IgD-negative memory B cell (primary cell): ENCODE measurements at regions not wholly inside any gene's neighbourhood (a gene's known extent, or its start where the extent isn't known, plus 50 kb on each side); places are given as distances from the start of the nearest gene placed in this dataset.

Experiments
- H3K27ac Mint-ChIP-seq, 3 donors: one replicate each; pipeline ENCODE4 v1.8.0; 2020 to 2022; ENCODE audit warnings: mild to moderate bottlenecking in 3 of 3, mixed read lengths in 3 of 3, moderate library complexity in 1 of 3
- H3K27me3 Mint-ChIP-seq: one replicate; pipeline ENCODE4 v1.8.0; 2021; ENCODE audit warnings: mixed read lengths
- H3K36me3 Mint-ChIP-seq: one replicate; pipeline ENCODE4 v1.8.0; 2020; ENCODE audit warnings: mild to moderate bottlenecking, mixed read lengths
- H3K4me1 Mint-ChIP-seq, 3 donors: one replicate each; pipeline ENCODE4 v1.8.0; 2020 to 2022; ENCODE audit warnings: mixed read lengths in 3 of 3, mild to moderate bottlenecking in 1 of 3
- H3K4me3 Mint-ChIP-seq, 4 donors: one replicate each; pipeline ENCODE4 v1.8.0; 2020 to 2022; ENCODE audit warnings: mild to moderate bottlenecking in 4 of 4, mixed read lengths in 4 of 4, moderate library complexity in 3 of 4
- H3K9me3 Mint-ChIP-seq, 3 donors: one replicate each; pipeline ENCODE4 v1.8.0; 2020 to 2021; ENCODE audit warnings: mixed read lengths in 3 of 3, mild to moderate bottlenecking in 1 of 3

DNA sequence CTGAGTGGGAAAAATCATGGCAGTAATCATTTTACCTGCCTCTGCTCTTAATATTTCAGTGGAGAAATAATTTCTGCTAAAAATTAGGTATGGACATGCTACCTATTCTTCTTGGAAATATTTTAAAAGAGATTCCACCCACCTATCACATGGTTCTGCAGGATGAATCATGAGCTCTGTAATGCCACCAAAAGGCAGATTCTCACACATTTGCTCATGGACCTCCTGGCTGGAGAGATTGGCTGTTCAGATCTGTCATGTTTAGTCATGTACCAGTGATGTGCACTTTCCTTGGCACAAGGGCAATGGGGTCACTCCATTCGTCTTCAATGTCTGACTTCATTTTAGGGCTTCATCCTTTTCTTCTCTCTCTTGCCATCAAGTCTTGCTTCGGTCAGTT is 101.8 kb upstream of the MBNL2 start:
- Mint-ChIP-seq H3K27ac (no peak overlapping the region), H3K36me3 (no peaks in the 10 kb centered on the region), H3K27me3 (peaks cover 20% of the 10 kb centered on the region), H3K4me1 (no peaks in the 10 kb centered on the region), H3K9me3 (peaks cover 0 to 2% (median 0%) of the 10 kb centered on the region in 3 donors), H3K4me3 (no peak overlapping the region)

DNA sequence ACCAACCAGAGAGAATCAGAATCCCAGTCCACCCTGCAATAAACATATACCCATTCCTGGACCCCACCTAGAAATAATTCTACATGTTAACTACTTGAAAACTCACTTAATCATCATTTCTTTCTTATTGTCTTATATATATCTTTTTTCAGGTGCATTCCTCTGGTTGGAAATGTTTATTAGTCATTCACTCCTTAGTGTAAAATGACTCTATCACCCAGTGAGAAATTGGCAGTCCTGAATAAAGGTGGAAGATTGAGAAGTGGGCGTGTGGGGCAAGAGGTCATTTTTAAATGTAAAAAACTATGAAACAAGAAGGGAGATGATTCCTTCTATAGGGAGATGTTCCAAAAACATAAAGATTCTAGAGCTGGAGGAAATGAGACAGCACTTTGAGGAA is 101.2 kb upstream of the MBNL2 start:
- Mint-ChIP-seq H3K9me3 (peaks cover 0 to 2% (median 0%) of the 10 kb centered on the region in 3 donors), H3K27me3 (peaks cover 19% of the 10 kb centered on the region)

DNA sequence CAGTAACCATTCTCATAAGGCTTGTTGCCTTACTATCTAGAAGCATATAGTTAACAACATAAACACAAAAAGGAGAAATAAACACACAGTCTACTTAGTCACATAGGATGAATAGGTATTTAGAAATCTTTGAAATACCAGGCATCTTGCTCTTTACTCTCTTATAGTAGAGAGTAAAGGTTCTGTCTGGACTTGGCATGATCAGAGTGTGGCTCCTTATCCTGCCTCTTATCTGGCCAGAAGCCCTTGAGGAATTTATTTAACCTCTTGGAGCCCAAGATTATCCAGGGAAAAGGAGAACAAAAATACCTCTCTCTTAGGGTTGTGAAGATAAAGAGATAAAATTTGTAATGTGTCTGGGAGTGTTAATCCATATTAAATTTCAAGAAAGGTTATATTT is 100.2 kb upstream of the MBNL2 start:
- Mint-ChIP-seq H3K9me3 (peaks cover 0 to 2% (median 0%) of the 10 kb centered on the region in 3 donors), H3K27me3 (peaks cover 19% of the 10 kb centered on the region), H3K4me3 (no peak overlapping the region), H3K27ac (no peak overlapping the region), H3K4me1 (peaks cover 0 to 3% (median 0%) of the 10 kb centered on the region in 3 donors), H3K36me3 (no peaks in the 10 kb centered on the region)

More for the DNA sequence above, 101.2 kb upstream of the MBNL2 start:
- no peaks in the 10 kb centered on the region for H3K36me3 Mint-ChIP-seq
- peaks cover 0 to 1% (median 0%) of the 10 kb centered on the region in 3 donors for H3K4me1 Mint-ChIP-seq
- H3K4me3 Mint-ChIP-seq: no peak overlapping the region
- H3K27ac Mint-ChIP-seq: no peak overlapping the region

DNA sequence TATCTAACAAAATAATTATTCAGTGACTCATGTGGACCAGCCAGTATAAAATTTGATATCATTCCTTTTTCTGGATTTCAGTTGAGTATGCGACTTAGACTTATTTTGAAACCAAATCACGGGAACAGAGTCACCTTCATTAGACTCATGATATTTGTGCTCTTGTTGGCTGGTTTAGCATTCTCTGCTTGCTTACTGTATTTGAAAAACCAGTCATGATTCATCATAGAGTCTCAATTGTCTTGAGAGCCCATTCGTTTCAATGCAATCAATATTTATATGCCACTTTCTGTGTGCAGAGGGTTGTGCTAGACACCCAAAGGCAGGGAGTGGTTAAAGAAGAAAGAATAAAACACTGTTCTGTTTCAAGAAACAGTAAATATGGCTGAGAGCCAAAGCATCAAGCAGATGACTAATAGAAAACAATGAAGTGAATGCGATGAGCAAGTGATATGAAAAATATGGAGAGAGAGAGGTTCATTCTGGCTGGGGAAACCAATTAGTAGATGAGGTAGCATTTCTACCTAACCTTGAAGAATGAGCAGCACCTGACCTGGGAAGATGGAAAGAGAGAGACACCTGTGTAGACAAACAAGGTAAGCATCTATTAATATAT is 99.6 kb upstream of the MBNL2 start:
- peaks cover 0 to 2% (median 0%) of the 10 kb centered on the region in 3 donors for H3K9me3 Mint-ChIP-seq
- no peak overlapping the region for H3K4me3 Mint-ChIP-seq
- H3K36me3 Mint-ChIP-seq: no peaks in the 10 kb centered on the region
- peaks cover 0 to 3% (median 0%) of the 10 kb centered on the region in 3 donors for H3K4me1 Mint-ChIP-seq
- H3K27ac Mint-ChIP-seq: no peak overlapping the region
- peaks cover 19% of the 10 kb centered on the region for H3K27me3 Mint-ChIP-seq

DNA sequence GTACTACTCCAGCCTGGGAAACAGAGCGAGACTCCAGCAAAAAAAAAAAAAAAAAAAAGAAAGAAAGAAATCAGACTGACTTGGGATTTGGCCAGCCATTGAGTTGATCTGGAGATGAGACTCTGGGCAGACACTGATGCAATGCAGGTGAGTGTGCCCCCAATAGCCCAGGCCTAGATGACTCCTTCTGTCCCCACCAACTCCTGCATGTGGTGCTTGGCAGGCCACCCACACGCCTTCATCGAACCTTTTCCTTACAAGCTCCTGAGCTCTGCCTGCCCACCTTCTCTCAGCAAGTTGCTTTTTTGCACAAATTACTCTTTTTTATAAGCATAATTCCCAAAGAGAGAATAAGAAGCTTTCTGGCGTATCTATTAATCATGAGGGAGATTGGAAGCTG is 97.9 kb upstream of the MBNL2 start:
- H3K4me1 Mint-ChIP-seq: peaks cover 0 to 3% (median 0%) of the 10 kb centered on the region in 3 donors
- no peak overlapping the region for H3K27ac Mint-ChIP-seq
- no peak overlapping the region for H3K4me3 Mint-ChIP-seq
- no peaks in the 10 kb centered on the region for H3K36me3 Mint-ChIP-seq
- peaks cover 0 to 2% (median 0%) of the 10 kb centered on the region in 3 donors for H3K9me3 Mint-ChIP-seq
- H3K27me3 Mint-ChIP-seq: peaks cover 17% of the 10 kb centered on the region

DNA sequence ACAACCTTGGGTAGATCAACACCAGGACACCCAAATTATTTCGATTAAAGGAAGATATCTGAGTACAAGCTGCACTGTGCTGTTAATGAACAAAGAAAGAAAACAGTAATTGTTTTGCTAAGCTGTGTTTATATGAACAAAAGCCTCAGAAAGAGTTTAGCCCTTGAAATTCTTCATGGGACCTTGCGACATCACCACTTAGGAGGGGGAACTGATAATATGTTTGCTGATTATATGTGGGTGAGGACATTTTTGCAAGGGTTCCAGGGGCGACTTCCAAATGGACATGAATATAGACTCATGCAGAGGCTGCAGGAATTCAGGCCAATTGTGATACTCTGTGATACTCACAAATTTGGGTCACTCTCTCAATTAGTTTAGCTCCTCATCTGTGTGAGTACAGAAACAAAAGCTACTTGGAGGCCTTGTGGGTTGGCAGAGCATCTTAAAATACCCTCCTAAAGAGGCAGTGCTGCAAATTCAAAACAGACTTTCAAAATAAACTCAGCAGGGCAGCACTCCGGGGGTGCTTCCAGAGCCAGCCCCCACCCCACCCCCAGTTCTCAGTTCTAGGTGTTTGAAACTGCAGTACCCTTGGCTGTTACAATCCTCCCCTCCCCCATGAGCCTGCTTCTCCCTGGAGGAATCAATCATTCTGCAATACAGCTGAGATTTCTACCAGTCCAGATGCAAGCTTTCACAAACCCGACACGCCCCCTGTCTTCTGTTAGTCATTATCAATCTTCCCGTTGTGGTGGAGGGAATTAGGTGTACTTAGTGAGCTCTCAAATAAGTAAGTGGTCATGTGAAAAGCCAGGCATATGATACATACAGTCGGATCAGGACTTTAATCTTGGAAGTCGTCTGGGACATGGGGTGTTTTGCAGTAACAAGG is 97.0 kb upstream of the MBNL2 start:
- peaks cover 0 to 3% (median 0%) of the 10 kb centered on the region in 3 donors for H3K4me1 Mint-ChIP-seq
- H3K27me3 Mint-ChIP-seq: peaks cover 13% of the 10 kb centered on the region
- no peaks in the 10 kb centered on the region for H3K36me3 Mint-ChIP-seq
- no peak overlapping the region for H3K4me3 Mint-ChIP-seq
- H3K9me3 Mint-ChIP-seq: peaks cover 0 to 2% (median 0%) of the 10 kb centered on the region in 3 donors
- no peak overlapping the region for H3K27ac Mint-ChIP-seq

DNA sequence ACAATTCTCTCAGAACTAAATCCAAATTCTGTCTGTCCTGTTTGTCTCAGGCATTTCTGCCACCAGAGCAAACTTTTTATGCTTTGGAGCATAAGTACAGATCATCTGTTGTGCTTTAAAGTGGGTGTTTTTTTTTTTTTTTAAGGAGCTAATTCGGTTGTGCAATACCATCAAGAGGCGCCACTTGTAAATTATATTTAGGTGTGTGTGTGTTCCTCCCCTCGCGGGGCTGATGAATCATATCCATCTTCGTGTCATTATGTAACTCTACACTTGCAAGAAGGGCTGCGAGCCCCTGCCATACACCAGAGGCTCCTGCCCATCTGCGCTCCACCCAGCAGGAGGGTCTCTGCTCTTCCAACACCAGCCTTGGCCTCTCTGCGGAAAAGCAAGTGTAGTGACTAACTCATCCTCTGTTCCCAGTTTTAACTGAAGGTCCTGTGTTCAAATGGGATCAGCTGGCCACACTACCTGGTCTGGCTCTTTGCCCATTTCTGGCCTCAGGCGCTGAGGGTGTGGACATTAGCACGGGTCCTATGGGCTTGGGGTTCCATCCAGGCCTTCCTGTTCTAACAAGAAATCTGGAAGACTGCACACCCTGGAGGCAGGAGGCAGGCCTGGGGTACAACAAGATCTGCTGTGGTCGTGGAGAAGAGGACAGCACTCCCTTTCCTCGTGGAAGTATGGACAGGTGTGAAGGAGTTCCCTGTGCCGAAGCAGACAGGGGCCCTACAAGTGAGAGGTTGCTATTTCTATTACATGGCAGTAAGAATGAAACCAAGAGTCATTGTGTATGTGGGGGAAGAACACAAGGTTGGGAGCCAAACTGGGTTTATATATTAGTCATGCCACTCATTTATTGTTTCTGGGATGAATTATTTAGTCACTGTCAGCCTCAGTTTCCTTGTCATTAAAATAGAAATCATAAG is 96.1 kb upstream of the MBNL2 start:
- Mint-ChIP-seq H3K36me3 (no peaks in the 10 kb centered on the region), H3K27me3 (peaks cover 13% of the 10 kb centered on the region), H3K9me3 (peaks cover 0 to 2% (median 0%) of the 10 kb centered on the region in 3 donors), H3K4me3 (no peak overlapping the region), H3K27ac (no peak overlapping the region), H3K4me1 (peaks cover 0 to 3% (median 0%) of the 10 kb centered on the region in 3 donors)

DNA sequence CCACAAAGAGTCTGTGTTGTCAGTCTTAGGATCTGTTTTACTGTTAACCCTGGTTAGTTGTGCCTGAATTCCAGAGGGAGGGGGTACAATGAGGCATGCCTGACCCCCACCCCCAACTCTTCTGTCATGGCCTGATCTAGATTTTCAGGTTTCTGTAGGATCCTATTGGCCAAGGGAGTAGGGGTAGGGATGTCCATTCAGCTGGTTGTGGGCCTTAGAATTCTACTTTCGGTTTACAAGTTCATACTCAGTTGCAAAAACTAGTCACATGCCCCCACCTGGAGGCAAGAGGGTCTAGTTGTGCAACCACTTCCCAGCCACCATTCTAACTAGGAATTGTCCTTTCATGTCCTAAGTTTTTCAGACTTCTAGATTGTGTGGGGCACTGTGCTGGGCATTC is 94.3 kb upstream of the MBNL2 start:
- peaks cover 10% of the 10 kb centered on the region for H3K27me3 Mint-ChIP-seq
- peaks cover 0 to 3% (median 0%) of the 10 kb centered on the region in 3 donors for H3K4me1 Mint-ChIP-seq
- H3K9me3 Mint-ChIP-seq: no peaks in the 10 kb centered on the region
- no peaks in the 10 kb centered on the region for H3K36me3 Mint-ChIP-seq
- no peak overlapping the region for H3K4me3 Mint-ChIP-seq
- H3K27ac Mint-ChIP-seq: no peak overlapping the region

DNA sequence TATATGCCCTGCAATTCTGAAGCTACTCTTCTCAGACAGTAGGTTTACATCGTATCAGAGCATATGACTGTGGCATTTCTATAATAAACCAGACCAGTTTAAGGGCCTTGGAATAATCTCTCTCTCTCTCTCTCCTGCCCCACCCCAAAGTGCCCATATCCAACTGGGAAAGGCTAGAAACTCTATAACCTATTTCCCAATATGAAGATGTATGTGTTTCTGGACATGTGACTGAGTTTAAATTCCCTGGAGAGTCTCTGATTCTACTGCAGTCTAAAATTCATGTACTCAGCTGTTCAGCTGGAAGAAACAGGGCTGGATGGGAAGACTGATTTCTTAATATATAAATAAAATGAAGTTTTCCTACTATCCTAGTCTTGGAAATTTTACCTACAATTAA is 91.9 kb upstream of the MBNL2 start:
- Mint-ChIP-seq H3K36me3 (no peaks in the 10 kb centered on the region), H3K4me1 (peaks cover 0 to 3% (median 0%) of the 10 kb centered on the region in 3 donors), H3K27ac (no peak overlapping the region), H3K4me3 (no peak overlapping the region), H3K9me3 (no peaks in the 10 kb centered on the region), H3K27me3 (peaks cover 5% of the 10 kb centered on the region)

DNA sequence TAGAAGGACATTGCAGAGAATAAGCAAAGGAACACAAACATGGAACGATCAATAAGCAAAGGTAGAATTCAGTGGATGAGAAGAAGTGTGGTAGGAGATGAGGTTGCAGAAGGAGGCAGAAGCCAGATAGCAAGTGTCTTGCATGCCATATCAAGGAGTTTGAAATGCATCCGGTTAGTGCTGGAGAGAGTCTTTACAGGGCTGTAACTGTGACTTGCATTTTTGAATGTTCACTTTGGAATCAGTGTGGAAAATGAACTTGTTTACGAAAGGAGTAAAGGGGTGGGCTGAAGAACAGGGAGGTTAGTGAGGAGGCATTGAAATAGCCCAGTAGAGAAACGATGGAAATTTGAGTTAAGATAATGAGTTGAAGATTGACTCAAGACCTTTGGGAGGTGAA is 90.7 kb upstream of the MBNL2 start:
- H3K4me1 Mint-ChIP-seq: no peaks in the 10 kb centered on the region

DNA sequence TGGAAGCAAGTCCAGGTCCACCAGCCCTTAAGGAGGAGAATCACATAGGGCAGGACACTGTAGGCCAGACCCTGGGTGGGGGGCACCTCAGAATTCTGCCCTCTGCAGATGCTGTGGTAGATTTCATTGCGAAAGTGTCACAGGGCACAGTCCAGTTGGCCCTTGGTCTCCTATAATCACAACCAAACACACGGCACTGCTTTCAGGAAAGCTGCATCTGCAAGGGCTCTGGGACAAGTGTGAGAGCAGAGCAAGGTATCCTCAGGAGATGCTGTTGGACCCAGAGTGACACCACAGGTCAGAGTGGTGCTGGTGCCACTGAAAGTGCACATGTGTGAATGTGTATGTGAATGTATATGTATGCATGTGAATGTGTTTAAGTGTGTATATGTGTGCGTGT is 88.6 kb upstream of the MBNL2 start:
- Mint-ChIP-seq H3K4me3 (no peak overlapping the region), H3K9me3 (no peaks in the 10 kb centered on the region), H3K27ac (no peak overlapping the region), H3K36me3 (peaks cover 2% of the 10 kb centered on the region), H3K27me3 (peaks cover 3% of the 10 kb centered on the region), H3K4me1 (no peaks in the 10 kb centered on the region)

More for the DNA sequence above, 90.7 kb upstream of the MBNL2 start:
- H3K4me3 Mint-ChIP-seq: no peak overlapping the region
- H3K36me3 Mint-ChIP-seq: peaks cover 2% of the 10 kb centered on the region
- no peak overlapping the region for H3K27ac Mint-ChIP-seq
- H3K9me3 Mint-ChIP-seq: no peaks in the 10 kb centered on the region
- peaks cover 3% of the 10 kb centered on the region for H3K27me3 Mint-ChIP-seq

DNA sequence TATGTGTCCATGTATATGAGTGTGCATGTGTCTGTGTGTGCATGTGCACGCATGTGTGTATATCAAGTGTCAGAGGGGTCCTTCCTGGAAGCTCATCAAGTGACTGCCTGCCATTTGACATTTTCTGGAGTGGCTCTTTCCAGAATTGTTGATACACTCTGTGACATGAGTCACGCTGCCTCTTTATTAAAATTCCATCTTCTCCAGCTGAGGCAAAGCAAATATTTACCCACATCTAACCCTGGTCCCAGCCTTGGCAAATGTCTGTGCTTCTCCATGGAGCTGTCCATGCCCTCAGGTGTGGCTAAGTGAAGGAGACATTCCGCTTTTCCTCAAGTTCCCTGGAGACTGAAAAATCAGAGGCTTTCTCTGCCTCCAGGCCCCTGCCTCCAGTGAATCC is 88.2 kb upstream of the MBNL2 start:
- Mint-ChIP-seq H3K27ac (no peak overlapping the region), H3K9me3 (no peaks in the 10 kb centered on the region), H3K4me3 (no peak overlapping the region), H3K27me3 (peaks cover 3% of the 10 kb centered on the region), H3K4me1 (no peaks in the 10 kb centered on the region), H3K36me3 (peaks cover 2% of the 10 kb centered on the region)

DNA sequence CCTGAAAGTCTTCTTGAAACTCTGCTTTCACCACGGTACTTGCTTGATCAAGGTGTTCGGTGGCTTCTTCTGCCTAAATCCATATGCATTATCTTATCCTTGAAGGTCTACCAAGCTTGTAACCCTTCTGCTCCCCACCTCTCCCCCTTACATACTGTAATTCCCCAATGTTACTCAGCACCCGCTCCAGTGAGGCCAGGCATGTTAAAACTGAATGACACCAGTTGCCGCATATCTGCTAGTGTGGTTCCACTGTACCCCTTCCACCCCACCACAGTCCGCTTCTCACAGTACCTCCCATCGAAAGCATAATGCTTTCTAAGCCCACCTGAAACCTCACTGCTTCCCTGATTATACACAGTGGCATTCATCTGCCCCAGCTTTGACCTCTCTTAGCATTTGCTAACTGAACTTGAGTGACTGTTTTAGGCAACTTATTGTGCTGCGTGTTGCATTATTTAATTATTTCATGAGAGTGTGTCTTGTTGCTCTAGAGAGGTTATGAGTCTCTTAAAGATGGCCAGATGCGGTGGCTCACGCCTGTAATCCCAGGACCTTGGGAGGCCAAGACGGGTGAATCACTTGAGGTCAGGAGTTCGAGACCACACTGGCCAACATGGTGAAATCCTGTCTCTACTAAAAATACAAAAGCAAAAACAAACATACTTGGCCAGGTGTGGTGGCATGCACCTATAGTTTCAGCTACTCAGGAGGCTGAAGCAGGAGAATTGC is 87.6 kb upstream of the MBNL2 start:
- Mint-ChIP-seq H3K4me1 (no peaks in the 10 kb centered on the region), H3K27ac (peak overlapping the region in 1 of 3 donors; percentile 29), H3K36me3 (peaks cover 2% of the 10 kb centered on the region), H3K4me3 (no peak overlapping the region), H3K27me3 (peaks cover 3% of the 10 kb centered on the region), H3K9me3 (no peaks in the 10 kb centered on the region)

DNA sequence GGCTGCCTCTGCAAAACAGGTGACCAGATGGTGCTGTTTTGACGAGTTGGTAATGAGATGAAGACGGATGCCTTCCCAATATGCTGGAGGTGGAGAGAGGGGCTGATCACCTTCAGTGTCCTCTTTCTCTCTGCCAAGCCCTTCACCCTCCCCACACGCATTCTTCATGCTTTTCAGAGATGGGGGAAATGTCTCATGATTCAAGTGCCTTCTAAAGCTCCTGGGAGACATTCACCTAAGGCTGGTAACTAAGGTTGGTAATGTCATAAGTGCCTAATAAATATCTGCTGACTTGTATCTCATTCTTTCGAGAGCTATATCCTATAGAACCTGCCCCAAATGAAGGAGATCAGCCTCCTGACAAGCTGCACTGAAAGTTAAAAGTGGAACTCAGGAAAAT is 86.2 kb upstream of the MBNL2 start:
- H3K4me3 Mint-ChIP-seq: no peak overlapping the region
- no peaks in the 10 kb centered on the region for H3K4me1 Mint-ChIP-seq
- peaks cover 5% of the 10 kb centered on the region for H3K36me3 Mint-ChIP-seq
- no peak overlapping the region for H3K27ac Mint-ChIP-seq
- H3K9me3 Mint-ChIP-seq: no peaks in the 10 kb centered on the region
- peaks cover 9% of the 10 kb centered on the region for H3K27me3 Mint-ChIP-seq
